SK-N-SH treated with all-trans-retinoic acid at 6 μM for 48 hours (cell line): ENCODE measurements at regions not wholly inside any gene's neighbourhood (a gene's known extent, or its start where the extent isn't known, plus 50 kb on each side); places are given as distances from the start of the nearest gene placed in this dataset.
A peak's percentile ranks its signal among the peaks of the same experiment; 100 is the strongest.

Source experiments
- ATAC-seq: fragments of 200-7000 bp; cut with Tn5 transposase; 3 replicates; pipeline ENCODE4 v1.9.1; 2020; ENCODE audit warnings: mild to moderate bottlenecking, moderate library complexity
- ARNTL ChIP-seq: fragments of 450-650 bp; formaldehyde crosslinking; IDR thresholded peaks from 2 replicates; pipeline ENCODE4 v1.5.0; 2020; ENCODE audit warnings: low read depth, mild to moderate bottlenecking, moderate library complexity, borderline replicate concordance
- BACH2 ChIP-seq: fragments of 250-450 bp; sonication (Bioruptor Pico); IDR thresholded peaks from 2 replicates; pipeline ENCODE4 v1.9.0; 2021; ENCODE audit warnings: mild to moderate bottlenecking, borderline replicate concordance
- ESRRG ChIP-seq: fragments of 250-450 bp; sonication (Bioruptor Pico); IDR thresholded peaks from 2 replicates; pipeline ENCODE4 v1.6.1; 2021; ENCODE audit warnings: mild to moderate bottlenecking
- GLIS3 ChIP-seq: fragments of 250-450 bp; sonication (Bioruptor Pico); IDR thresholded peaks from 2 replicates; pipeline ENCODE4 v1.5.0; 2020; ENCODE audit warnings: mild to moderate bottlenecking, moderate library complexity
- RARB ChIP-seq: fragments of 250-450 bp; sonication (Bioruptor Pico); IDR thresholded peaks from 2 replicates; pipeline ENCODE4 v1.8.0; 2021; ENCODE audit warnings: mild to moderate bottlenecking, moderate library complexity
- SNAI2 ChIP-seq: fragments of 250-450 bp; sonication (Bioruptor Pico); IDR thresholded peaks from 2 replicates; pipeline ENCODE4 v1.5.0; 2020; ENCODE audit warnings: mild to moderate bottlenecking, moderate library complexity
- TCF4 ChIP-seq: fragments of 250-450 bp; sonication (Bioruptor Pico); IDR thresholded peaks from 2 replicates; pipeline ENCODE4 v1.8.0; 2021; ENCODE audit warnings: mild to moderate bottlenecking, moderate library complexity, borderline replicate concordance
- TOX ChIP-seq: fragments of 250-450 bp; sonication (Bioruptor Pico); IDR thresholded peaks from 2 replicates; pipeline ENCODE4 v1.8.0; 2021; ENCODE audit warnings: mild to moderate bottlenecking, moderate library complexity, borderline replicate concordance
- ZC3H10 ChIP-seq: fragments of 250-450 bp; sonication (Bioruptor Pico); IDR thresholded peaks from 2 replicates; pipeline ENCODE4 v1.5.1; 2021; ENCODE audit warnings: mild to moderate bottlenecking, moderate library complexity
- ZFP3 ChIP-seq: fragments of 250-450 bp; sonication (Bioruptor Pico); IDR thresholded peaks from 2 replicates; pipeline ENCODE4 v1.5.0; 2020; ENCODE audit warnings: mild to moderate bottlenecking, moderate library complexity
- ZFP30 ChIP-seq: fragments of 450-650 bp; formaldehyde crosslinking; IDR thresholded peaks from 2 replicates; pipeline ENCODE4 v1.5.0; 2022; ENCODE audit warnings: mild to moderate bottlenecking, moderate library complexity
- ZNF565 ChIP-seq: fragments of 450-650 bp; formaldehyde crosslinking; conservative IDR thresholded peaks from 2 replicates; pipeline ENCODE4 v1.5.0; 2020; ENCODE audit warnings: low read depth, mild to moderate bottlenecking, moderate library complexity
- ZNF70 ChIP-seq: fragments of 450-650 bp; formaldehyde crosslinking; IDR thresholded peaks from 2 replicates; pipeline ENCODE4 v1.5.0; 2020; ENCODE audit warnings: mild to moderate bottlenecking, moderate library complexity
- ZNF8 ChIP-seq: fragments of 450-650 bp; formaldehyde crosslinking; IDR thresholded peaks from 2 replicates; pipeline ENCODE4 v1.5.0; 2020; ENCODE audit warnings: mild to moderate bottlenecking, moderate library complexity
- TF ChIP-seq, protein P1 (sequence below): fragments of 250-450 bp; sonication (Bioruptor Pico); IDR thresholded peaks from 2 replicates; pipeline ENCODE4 v1.5.1; 2021; ENCODE audit warnings: mild to moderate bottlenecking, moderate library complexity
- TF ChIP-seq, protein P2 (sequence below): fragments of 250-450 bp; sonication (Bioruptor Pico); IDR thresholded peaks from 2 replicates; pipeline ENCODE4 v1.8.0; 2021; ENCODE audit warnings: low read depth, mild to moderate bottlenecking, moderate library complexity, borderline replicate concordance
- TF ChIP-seq, protein P3 (sequence below): fragments of 250-450 bp; sonication (Bioruptor Pico); IDR thresholded peaks from 2 replicates; pipeline ENCODE4 v1.5.0; 2020; ENCODE audit warnings: mild to moderate bottlenecking, moderate library complexity
- TF ChIP-seq, protein P4 (sequence below): fragments of 250-450 bp; sonication (Bioruptor Pico); IDR thresholded peaks from 2 replicates; pipeline ENCODE4 v1.5.1; 2020; ENCODE audit warnings: low read depth, mild to moderate bottlenecking, moderate library complexity

DNA sequence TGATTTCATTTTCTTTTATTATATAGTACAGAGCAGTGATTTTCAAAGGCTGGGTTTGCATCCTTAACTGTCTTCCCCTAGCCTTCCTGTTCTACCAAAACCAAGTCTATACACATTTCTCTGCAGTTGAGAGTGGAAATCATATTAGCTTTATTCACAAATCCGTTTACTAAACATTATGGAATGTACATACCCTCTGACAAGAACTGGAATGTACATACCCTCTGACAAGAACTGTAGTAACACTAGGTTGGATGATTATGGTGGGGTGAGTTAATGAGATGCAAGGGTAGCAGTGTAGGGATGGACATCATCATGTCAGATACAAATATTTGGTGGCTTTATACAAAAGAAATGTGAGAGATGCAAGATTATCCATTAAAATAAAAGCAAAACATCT, 154.8 kb downstream of the CYB561 start:
- ATAC-seq = peak; percentile 9; the same call in 1 of the 3 replicates
- no peak for TF ChIP-seq ZC3H10
- TF ChIP-seq, protein P1, sequence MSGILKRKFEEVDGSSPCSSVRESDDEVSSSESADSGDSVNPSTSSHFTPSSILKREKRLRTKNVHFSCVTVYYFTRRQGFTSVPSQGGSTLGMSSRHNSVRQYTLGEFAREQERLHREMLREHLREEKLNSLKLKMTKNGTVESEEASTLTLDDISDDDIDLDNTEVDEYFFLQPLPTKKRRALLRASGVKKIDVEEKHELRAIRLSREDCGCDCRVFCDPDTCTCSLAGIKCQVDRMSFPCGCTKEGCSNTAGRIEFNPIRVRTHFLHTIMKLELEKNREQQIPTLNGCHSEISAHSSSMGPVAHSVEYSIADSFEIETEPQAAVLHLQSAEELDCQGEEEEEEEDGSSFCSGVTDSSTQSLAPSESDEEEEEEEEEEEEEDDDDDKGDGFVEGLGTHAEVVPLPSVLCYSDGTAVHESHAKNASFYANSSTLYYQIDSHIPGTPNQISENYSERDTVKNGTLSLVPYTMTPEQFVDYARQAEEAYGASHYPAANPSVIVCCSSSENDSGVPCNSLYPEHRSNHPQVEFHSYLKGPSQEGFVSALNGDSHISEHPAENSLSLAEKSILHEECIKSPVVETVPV (CRISPR knock-in tag) = no peak
- no peak for TF ChIP-seq ZNF8 (CRISPR knock-in tag)
- no peak for TF ChIP-seq ESRRG (CRISPR knock-in tag)
- TF ChIP-seq ZNF565 (CRISPR knock-in tag) = no peak
- TF ChIP-seq SNAI2 = no peak

DNA sequence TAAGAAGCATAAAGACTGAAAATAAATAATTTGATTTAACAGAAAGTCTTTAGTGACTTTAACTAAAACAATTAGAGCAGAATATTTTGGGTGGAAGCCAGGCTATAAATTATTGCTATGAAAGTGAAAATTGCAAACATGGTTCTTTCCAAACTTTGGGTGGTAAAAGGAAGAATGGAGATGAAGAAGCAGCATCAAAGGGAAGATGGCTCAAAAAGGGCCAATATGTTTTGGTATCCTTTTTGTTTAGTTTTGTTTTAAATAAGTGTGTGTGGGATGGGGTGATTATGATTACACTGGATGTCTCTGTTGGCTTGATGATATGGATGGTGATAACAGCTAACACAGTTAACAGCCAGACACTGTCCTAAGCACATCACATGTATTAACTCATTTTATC, 153.7 kb downstream of the CYB561 start:
- TF ChIP-seq, protein P2, sequence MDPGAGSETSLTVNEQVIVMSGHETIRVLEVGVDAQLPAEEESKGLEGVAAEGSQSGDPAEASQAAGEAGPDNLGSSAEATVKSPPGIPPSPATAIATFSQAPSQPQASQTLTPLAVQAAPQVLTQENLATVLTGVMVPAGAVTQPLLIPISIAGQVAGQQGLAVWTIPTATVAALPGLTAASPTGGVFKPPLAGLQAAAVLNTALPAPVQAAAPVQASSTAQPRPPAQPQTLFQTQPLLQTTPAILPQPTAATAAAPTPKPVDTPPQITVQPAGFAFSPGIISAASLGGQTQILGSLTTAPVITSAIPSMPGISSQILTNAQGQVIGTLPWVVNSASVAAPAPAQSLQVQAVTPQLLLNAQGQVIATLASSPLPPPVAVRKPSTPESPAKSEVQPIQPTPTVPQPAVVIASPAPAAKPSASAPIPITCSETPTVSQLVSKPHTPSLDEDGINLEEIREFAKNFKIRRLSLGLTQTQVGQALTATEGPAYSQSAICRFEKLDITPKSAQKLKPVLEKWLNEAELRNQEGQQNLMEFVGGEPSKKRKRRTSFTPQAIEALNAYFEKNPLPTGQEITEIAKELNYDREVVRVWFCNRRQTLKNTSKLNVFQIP (CRISPR knock-in tag) = no peak
- TF ChIP-seq TCF4 = 0 out of 2 replicates have a peak, but pooled peaks have one; percentile 11
- ATAC-seq = peak; percentile 9; the same call in 2 of the 3 replicates

DNA sequence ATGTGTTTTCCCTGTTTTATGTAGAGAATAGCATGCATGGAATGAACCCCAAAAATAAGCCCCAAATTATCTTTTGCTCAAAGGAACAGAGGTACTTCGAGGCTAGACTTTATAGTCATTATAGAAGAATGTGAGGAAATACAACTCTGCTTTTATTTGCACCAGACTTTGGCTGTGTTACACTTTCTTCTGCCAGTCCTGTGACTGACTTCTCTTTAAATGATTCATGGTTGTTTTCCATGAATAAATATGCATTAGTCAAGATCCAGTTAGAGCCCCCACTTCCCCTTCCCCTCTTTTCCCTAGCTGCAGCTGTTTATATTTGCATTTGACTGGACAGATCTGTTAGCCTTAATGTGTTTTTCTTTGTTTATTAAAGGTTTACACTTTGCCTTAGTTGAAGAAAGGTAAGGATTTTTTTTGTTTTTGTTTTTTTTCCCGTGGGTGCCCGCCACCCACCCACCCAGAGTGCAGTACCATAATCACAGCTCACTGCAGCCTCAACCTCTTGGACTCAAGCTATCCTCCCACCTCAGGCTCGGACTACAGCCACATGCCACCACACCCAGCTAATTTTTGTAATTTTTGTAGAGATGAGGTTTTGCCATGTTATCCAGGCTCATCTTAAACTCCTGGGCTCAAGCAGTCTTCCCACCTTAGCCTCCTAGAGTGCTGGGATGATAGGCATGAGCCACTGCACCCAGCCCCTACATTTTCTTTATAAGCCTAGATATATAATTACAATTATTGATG, 152.6 kb downstream of the CYB561 start:
- no peak for TF ChIP-seq ARNTL (CRISPR knock-in tag)
- TF ChIP-seq, protein P1 (CRISPR knock-in tag) = no peak
- TF ChIP-seq, protein P3, sequence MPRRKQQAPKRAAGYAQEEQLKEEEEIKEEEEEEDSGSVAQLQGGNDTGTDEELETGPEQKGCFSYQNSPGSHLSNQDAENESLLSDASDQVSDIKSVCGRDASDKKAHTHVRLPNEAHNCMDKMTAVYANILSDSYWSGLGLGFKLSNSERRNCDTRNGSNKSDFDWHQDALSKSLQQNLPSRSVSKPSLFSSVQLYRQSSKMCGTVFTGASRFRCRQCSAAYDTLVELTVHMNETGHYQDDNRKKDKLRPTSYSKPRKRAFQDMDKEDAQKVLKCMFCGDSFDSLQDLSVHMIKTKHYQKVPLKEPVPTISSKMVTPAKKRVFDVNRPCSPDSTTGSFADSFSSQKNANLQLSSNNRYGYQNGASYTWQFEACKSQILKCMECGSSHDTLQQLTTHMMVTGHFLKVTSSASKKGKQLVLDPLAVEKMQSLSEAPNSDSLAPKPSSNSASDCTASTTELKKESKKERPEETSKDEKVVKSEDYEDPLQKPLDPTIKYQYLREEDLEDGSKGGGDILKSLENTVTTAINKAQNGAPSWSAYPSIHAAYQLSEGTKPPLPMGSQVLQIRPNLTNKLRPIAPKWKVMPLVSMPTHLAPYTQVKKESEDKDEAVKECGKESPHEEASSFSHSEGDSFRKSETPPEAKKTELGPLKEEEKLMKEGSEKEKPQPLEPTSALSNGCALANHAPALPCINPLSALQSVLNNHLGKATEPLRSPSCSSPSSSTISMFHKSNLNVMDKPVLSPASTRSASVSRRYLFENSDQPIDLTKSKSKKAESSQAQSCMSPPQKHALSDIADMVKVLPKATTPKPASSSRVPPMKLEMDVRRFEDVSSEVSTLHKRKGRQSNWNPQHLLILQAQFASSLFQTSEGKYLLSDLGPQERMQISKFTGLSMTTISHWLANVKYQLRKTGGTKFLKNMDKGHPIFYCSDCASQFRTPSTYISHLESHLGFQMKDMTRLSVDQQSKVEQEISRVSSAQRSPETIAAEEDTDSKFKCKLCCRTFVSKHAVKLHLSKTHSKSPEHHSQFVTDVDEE = no peak
- TF ChIP-seq, protein P2 (CRISPR knock-in tag) = no peak
- TF ChIP-seq ZC3H10 = no peak
- TF ChIP-seq TOX = no peak
- TF ChIP-seq ZNF565 (CRISPR knock-in tag) = no peak
- TF ChIP-seq GLIS3 (CRISPR knock-in tag) = no peak
- no peak for TF ChIP-seq ZNF8 (CRISPR knock-in tag)
- no peak for TF ChIP-seq ZFP3 (CRISPR knock-in tag)
- no peak for TF ChIP-seq SNAI2
- no peak for TF ChIP-seq RARB (CRISPR knock-in tag)
- TF ChIP-seq ZNF70 (CRISPR knock-in tag) = no peak
- no peak for TF ChIP-seq BACH2 (CRISPR knock-in tag)
- no peak for TF ChIP-seq ZFP30 (CRISPR knock-in tag)
- TF ChIP-seq, protein P4, sequence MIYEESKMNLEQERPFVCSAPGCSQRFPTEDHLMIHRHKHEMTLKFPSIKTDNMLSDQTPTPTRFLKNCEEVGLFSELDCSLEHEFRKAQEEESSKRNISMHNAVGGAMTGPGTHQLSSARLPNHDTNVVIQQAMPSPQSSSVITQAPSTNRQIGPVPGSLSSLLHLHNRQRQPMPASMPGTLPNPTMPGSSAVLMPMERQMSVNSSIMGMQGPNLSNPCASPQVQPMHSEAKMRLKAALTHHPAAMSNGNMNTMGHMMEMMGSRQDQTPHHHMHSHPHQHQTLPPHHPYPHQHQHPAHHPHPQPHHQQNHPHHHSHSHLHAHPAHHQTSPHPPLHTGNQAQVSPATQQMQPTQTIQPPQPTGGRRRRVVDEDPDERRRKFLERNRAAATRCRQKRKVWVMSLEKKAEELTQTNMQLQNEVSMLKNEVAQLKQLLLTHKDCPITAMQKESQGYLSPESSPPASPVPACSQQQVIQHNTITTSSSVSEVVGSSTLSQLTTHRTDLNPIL = no peak
- TF ChIP-seq, all 23 proteins: peak for 0
- peak; percentile 84 for ATAC-seq
